ENCODE measurements at regions not wholly inside any gene's neighbourhood (a gene's known extent, or its start where the extent isn't known, plus 50 kb on each side); places are given as distances from the start of the nearest gene placed in this dataset.
"Not testable (repeated sequence)": the region's sequence is repeated elsewhere in the genome, so short reads cannot be mapped to it uniquely, and the experiment has no call there.

GRCh38 chr6:92952111-92952510 lies 467.2 kb downstream of the EPHA7 start:
- DNase-seq (ENCODE audit: low read depth, low spot score), result not testable (repeated sequence)

DNA sequence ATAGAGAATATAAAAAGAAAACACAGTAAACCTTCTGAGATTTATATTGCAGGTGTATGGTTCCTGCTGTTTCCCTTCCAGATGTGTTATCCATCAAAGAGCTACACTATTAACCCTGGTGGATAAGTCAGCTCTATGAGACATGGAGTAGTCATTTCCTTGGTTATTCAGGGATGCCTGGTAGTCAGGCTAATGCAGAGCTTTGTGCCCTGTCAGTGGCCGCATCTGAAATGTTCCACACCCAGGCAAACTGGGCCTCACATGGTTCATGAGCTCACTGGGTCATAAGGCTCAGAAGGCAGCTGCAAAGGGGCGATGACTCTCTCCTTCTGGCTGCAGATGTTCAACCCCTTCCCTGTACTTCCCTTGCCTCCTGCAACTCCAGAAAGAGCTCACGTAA lies 473.6 kb downstream of the EPHA7 start:
- no peak for DNase-seq (ENCODE audit: low read depth, low spot score)

- DNase-seq (ENCODE audit: low read depth, low spot score), result no peak
Measured at GRCh38 chr6:92944132-92944531, 475.2 kb downstream of the EPHA7 start.

GRCh38 chr6:92942549-92942948 lies 476.8 kb downstream of the EPHA7 start:
- DNase-seq (ENCODE audit: low read depth, low spot score), result no peak

DNA sequence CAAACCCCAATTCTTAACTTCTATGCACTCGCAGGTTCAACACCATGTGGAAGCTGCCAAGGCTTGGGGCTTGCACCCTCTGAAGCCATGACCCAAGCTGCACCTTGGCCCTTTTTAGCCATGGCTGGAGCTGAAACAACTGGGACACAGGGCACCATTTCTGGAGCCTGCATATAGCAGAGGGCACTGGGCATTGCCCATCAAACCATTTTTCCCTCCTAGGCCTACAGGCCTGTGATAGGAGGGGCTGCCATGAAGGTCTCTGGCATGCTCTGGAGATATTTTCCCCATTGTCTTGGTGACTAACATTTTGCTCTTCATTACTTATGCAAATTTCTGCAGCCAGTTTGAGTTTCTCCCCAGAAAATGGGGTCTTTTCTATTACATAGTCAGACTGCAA lies 484.7 kb downstream of the EPHA7 start:
- no peak for DNase-seq (ENCODE audit: low read depth, low spot score)

DNA sequence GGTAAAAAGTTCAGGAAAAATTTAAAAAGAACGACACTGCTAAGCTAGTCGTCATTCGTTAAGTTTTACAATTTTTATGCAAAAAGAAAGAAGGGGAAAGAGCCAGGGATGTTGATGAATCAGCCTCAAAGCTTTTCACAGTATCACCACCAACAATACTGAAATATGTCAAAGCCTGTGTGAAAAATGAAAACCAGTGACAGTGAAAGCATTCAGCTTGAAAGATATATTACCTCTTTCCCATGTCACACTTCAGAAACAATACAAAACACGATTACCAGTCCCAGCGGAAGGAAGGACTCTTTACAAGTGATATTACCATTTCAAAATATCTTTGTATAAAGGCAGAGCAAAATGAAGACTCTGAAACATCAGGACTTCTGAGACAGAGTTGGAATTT lies 489.2 kb downstream of the EPHA7 start:
- no peak for DNase-seq (ENCODE audit: low read depth, low spot score)

DNA sequence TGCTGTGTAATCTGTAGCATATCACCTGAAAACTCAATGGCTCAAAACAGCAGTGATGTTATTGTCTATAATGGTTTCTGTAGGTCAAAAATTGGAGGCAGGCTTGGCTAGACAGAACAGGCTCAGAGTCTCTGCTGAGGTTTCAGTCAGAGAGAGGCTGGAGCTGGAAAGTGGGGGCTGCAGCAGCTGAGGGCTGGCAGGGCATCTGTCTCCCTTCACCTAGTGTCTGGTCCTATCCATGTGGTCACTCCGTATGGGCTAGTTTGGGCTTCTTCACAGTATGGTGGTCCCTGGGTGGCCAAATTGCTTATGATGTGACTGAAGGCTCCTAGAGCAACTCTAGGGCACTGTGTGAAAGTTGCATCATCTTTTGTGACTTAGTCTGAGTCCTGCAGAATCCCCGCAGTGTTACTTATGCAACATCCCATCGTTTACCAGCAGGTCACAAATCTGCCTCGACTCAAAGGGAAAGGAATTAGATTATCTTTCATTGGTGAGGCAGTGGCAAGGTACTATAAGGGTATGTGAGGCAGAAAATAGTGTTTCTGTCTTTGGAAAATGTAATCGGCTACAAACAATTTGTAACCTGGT lies 497.0 kb downstream of the EPHA7 start:
- no peak for DNase-seq (ENCODE audit: low read depth, low spot score)

- DNase-seq (ENCODE audit: low read depth, low spot score), result no peak
Measured at GRCh38 chr6:92915466-92915865, 503.9 kb downstream of the EPHA7 start.

DNA sequence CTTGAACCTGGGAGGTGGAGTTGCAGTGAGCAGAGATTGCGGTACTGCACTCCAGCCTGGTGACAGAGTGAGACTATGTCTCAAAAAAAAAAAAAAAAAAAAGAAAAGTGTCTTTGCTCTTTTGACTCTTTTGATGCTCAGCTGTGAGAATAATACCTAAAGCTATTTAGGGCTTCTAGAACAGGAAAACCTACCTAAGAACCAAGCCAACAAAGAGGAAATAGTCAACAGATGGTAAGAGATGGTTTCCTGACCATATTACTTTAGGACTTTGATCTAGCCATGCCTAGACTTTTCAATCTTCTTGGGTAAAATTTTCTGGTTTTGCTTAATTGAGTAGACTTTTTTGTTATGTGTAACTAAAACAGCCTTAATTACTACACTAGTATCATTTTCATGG lies 508.1 kb downstream of the EPHA7 start:
- no peak for DNase-seq (ENCODE audit: low read depth, low spot score)

- DNase-seq (ENCODE audit: low read depth, low spot score), result no peak
Measured at GRCh38 chr6:92910646-92911045, 508.7 kb downstream of the EPHA7 start.

DNA sequence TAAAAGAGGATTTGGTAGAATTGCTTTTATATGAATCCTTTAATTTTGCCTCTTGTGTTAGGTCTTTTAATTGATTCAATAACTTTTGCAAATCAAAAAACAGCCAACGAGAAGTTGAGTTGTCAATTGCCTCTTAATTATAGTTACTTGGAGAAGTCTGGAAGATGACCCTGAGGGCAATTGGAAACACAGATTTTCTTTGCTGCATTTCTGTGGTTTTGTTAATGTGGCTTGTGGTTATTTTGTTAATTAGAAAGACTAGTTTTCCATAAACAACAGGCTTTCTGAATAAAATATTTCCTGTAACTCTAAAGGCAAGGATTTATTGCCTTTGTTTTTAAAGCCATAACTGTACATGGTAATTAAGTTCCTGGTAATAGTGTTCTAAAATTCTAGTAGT lies 513.0 kb downstream of the EPHA7 start:
- DNase-seq (ENCODE audit: low read depth, low spot score), result no peak

DNA sequence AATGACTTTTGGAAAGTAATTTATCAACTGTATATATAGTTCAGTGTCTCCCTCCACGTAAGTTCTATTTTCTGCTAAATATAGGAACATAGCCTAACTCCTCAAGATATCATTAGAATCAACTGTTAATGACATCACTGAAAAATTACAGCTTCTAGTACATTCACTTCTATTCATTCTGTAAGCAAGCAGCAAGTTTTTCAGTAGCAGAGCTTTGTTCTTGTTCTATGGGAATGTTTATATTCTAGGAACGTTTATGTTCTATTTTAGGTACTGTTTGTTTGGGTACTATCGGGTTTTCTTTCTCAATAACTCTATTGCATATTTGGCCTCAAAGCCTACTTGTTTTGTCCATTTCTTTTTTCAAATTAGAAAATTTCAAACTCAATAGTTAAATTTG lies 525.6 kb downstream of the EPHA7 start:
- no peak for DNase-seq (ENCODE audit: low read depth, low spot score)

GRCh38 chr6:92892626-92893170 lies 526.7 kb downstream of the EPHA7 start:
- no peak for DNase-seq (ENCODE audit: low read depth, low spot score)

DNA sequence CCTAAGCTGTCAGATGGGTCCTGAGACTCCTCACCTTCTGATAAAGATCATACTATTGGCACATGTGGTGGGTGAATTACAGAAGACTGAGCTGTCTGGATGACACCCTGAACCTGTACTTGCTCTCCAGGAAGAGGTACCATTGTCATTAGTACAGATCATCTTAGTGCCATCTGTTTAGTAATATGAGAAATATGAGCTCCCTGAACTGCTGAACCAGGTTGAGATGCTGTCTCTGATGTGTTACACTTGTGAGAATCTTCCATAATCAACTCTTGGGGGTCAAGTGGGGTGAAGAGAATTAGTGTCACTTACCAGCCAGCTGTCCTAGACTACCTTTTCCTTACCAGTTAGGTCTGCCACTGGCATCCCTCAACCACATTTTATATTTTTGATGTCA lies 531.0 kb downstream of the EPHA7 start:
- no peak for DNase-seq (ENCODE audit: low read depth, low spot score)

DNA sequence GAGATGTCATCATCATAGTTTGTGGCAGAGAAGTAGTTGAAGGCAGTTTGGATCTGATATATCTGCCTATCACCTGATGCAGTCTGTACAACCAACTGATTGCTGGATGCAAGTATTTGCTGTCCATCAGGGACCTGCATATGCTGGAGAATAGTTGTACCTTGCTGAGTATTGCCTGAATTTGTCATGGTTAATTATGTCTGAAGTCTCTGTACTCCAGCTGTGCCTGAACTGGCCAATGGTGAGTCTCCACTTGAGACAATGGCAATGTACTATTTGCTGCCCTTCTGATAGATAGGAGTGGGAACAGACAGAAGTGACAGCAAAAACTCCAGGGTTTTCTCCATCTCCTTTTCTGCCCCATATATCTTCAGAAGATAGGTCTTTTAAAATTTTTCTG lies 531.5 kb downstream of the EPHA7 start:
- DNase-seq (ENCODE audit: low read depth, low spot score), result no peak

- DNase-seq (ENCODE audit: low read depth, low spot score), result no peak
Measured at GRCh38 chr6:92879526-92879925, 539.8 kb downstream of the EPHA7 start.

DNA sequence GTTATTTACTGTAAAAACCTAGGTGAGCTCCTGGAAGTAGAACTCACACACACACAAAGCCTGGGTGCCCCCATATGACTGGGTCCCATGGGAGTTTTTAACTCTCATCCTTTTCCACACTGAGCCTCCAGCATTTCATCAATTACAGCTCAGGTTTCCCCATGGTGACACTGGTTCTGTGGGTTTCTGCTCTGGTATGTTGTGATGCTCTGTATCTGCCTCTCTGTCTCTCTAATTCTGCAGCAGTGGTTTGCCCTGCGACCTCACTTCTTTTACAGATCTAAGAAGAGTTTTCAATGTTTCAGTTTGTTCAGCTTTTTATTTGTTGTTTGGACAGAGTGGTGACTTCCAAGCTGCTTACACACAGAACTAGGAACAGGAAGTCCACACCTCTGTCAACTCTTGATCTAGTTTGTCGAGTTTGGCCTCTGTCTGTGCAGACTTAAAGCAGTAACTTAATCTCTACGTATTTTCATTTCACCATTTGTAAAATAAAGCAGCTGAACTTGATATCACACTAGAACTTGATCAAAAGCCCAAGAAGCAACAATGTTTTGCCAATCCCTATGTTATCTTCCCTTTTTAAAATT lies 554.3 kb downstream of the EPHA7 start:
- DNase-seq (ENCODE audit: low read depth, low spot score), result no peak

- no peak for DNase-seq (ENCODE audit: low read depth, low spot score)
Measured at GRCh38 chr6:92849636-92850035, 569.7 kb downstream of the EPHA7 start.

DNA sequence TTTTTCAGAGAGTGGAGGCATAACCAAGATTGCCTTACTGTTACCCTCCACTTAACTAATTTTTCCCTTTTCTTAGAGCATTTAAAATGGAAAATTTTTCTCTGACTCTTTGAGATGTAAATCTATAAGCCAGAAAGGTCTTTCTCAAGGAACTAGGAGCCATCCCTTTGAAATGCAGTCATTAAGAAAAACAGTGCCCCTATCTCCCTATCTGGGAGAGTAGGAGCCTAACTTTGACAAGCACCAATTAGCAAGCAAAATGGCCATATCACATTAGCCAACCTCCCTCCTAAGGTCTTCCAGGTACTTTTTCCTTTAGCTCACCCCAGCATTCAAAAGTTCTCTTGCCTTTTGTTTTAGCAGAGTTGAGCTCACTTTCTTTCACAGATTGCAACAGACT lies 570.5 kb downstream of the EPHA7 start:
- DNase-seq (ENCODE audit: low read depth, low spot score), result no peak

- DNase-seq (ENCODE audit: low read depth, low spot score), result no peak
Measured at GRCh38 chr6:92848459-92848858, 570.9 kb downstream of the EPHA7 start.

GRCh38 chr6:92847988-92848387 lies 571.4 kb downstream of the EPHA7 start:
- DNase-seq (ENCODE audit: low read depth, low spot score), result no peak

GRCh38 chr6:92840246-92840930 lies 579.0 kb downstream of the EPHA7 start:
- no peak for DNase-seq (ENCODE audit: low read depth, low spot score)

DNA sequence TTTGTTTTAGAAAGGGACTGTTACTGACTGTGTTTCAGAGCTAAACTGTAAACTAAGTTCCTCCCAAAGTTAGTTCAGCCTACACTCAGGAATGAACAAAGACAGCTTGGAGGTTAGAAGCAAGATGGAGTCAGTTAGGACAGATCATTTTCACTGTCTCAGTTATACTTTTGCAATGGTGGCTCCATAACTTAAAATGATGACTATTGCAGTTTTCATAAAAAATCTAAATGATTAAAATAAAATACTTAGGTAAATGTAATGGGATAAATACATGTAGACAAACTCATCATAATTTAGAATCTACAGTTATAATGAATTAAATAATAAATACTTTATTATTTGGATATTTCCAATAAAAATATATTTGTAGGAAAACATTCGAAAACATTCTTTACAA lies 590.6 kb downstream of the EPHA7 start:
- no peak for DNase-seq (ENCODE audit: low read depth, low spot score)
